Left ventricle myocardium inferior (tissue), 1 donor: ENCODE measurements at regions not wholly inside any gene's neighbourhood (a gene's known extent, or its start where the extent isn't known, plus 50 kb on each side); places are given as distances from the start of the nearest gene placed in this dataset.

Experiments used
- DNase-seq: peaks from one replicate; pipeline ENCODE4 v3.0.0-alpha.2; 2020
- H3K27ac ChIP-seq: fragments of 200-600 bp; replicated peaks from 2 replicates; pipeline ENCODE4 v1.8.0; 2021
- H3K27me3 ChIP-seq: fragments of 200-600 bp; 2 replicates; pipeline ENCODE4 v1.8.0; 2021; ENCODE audit warnings: low read depth
- H3K36me3 ChIP-seq: fragments of 200-600 bp; 2 replicates; pipeline ENCODE4 v1.8.0; 2021
- H3K4me1 ChIP-seq: fragments of 200-600 bp; 2 replicates; pipeline ENCODE4 v1.8.0; 2021
- H3K4me3 ChIP-seq: fragments of 200-600 bp; 2 replicates; pipeline ENCODE4 v1.8.0; 2021; ENCODE audit warnings: mild to moderate bottlenecking, moderate library complexity
- H3K9me3 ChIP-seq: fragments of 200-600 bp; replicated peaks from 2 replicates; pipeline ENCODE4 v1.8.0; 2021
- CTCF ChIP-seq: fragments of 200-600 bp; IDR thresholded peaks from 2 replicates; pipeline ENCODE4 v1.8.0; 2021; ENCODE audit warnings: antibody characterized with exemption, mild to moderate bottlenecking, borderline replicate concordance
- intact Hi-C: fragments of 100-400 bp; cut with micrococcal nuclease; formaldehyde crosslinking; loops from one replicate; pipeline ENCODE4 v1.11.0; 2022
- donor health status: DM: no; HTN: yes; CAD: no; lungs with severe emphysema.

DNA sequence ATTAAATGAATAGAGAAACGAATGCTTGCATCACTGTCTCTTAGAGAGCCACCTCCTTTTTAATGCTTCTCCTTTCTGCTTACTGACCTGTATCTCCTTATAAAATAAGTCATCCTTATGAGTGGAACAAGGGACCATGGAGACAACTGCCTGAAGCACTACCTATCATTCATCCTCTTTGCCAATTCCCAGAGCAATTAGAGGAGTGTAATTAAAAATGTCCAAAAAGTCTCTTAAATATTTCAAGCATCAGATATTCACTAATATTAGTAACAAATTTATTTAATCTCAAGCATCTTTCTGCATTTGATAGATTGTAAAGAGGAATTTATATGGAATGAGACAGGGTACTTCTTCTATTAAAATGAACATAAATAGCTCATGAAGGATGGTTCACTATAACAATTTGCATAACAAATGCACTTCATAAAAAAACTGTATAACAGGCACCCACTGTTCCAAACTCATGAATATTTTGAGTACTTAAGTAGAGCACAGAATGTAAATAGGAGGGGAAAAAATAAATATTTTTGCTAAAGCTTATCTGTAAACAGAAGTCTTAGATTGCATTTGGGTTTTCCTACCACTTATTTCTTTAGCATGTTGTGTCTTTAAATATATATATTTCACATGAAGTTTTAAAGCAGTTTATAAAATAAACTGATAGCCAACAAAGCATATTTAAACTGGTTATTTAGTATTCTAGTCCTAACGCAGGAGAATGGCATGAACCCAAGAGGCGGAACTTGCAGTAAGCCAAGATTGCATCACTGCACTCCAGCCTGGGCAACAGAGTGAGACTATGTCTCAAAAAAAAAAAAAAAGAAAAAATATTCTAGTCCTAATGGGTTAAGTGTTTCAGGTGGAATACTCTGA lies 269.3 kb downstream of the TBL1XR1 start:
- H3K4me1 ChIP-seq: no peaks in the 10 kb centered on the region
- no peak for TF ChIP-seq CTCF
- H3K36me3 ChIP-seq: no peaks in the 10 kb centered on the region
- no peak overlapping the region for H3K4me3 ChIP-seq
- H3K27me3 ChIP-seq: no peaks in the 10 kb centered on the region
- no peaks in the 10 kb centered on the region for H3K9me3 ChIP-seq
- no peak for DNase-seq
- intact Hi-C loops: no loop called here
- H3K27ac ChIP-seq: no peak overlapping the region

GRCh38 chr3:176927280-176927679 lies 270.0 kb downstream of the TBL1XR1 start:
- no peak for TF ChIP-seq CTCF
- H3K36me3 ChIP-seq: no peaks in the 10 kb centered on the region
- H3K9me3 ChIP-seq: no peaks in the 10 kb centered on the region
- no peak for DNase-seq
- H3K4me1 ChIP-seq: no peaks in the 10 kb centered on the region
- H3K27ac ChIP-seq: no peak overlapping the region
- H3K4me3 ChIP-seq: no peak overlapping the region
- H3K27me3 ChIP-seq: no peaks in the 10 kb centered on the region
- intact Hi-C loops: no loop called here

DNA sequence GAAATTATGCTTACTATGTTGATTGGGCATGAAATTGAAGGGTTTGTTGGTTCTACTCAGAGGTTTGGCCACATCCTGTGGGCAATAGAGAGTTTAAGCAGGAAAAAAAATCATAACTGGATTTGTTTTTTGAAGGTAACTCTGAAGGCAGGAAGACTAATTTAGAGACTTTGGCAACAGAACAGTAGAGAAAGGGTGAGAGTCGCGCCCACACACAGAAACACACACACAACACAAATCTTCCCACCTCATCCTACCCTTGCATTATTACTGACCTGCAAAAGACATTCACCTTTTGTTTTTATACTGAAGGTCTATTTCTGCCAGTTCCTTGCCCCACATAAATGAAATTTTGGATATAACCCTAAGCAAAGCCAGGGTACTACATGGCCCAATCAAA lies 270.6 kb downstream of the TBL1XR1 start:
- Histone ChIP-seq H3K4me1 (no peaks in the 10 kb centered on the region), H3K27ac (no peak overlapping the region), H3K4me3 (no peak overlapping the region), H3K27me3 (no peaks in the 10 kb centered on the region), H3K9me3 (no peaks in the 10 kb centered on the region), H3K36me3 (no peaks in the 10 kb centered on the region)
- intact Hi-C loops: no loop called here
- DNase-seq: no peak
- TF ChIP-seq CTCF: no peak

- no peak for TF ChIP-seq CTCF
- no peak overlapping the region for H3K27ac ChIP-seq
- no peaks in the 10 kb centered on the region for H3K36me3 ChIP-seq
- no peaks in the 10 kb centered on the region for H3K27me3 ChIP-seq
- H3K9me3 ChIP-seq: no peaks in the 10 kb centered on the region
- H3K4me1 ChIP-seq: no peaks in the 10 kb centered on the region
- no peak overlapping the region for H3K4me3 ChIP-seq
- DNase-seq: no peak
- intact Hi-C loops: no loop called here
These were observed 271.2 kb downstream of the TBL1XR1 start for GRCh38 chr3:176926034-176926433.

DNA sequence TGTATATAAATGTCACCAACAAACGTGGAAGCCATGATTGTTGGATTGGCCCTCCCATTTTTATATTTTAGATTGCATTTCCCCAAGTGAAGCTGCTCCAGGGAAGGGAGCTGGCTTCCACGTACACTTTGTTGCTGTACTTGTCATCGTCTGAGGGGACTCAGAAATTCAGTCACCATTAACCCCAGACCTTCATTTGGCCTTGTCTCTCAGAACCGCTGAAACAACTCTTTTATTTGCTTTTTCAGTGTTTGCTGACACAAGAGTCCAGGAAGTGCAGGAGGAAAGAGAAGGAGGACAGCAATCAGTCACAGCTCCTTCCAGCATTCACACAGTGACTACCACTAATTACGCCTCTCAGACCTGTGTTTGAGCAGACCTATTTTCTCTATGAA lies 276.5 kb downstream of the TBL1XR1 start:
- TF ChIP-seq CTCF: no peak
- Histone ChIP-seq H3K9me3 (no peaks in the 10 kb centered on the region), H3K27me3 (no peaks in the 10 kb centered on the region), H3K27ac (no peak overlapping the region), H3K4me3 (no peak overlapping the region), H3K36me3 (no peaks in the 10 kb centered on the region), H3K4me1 (no peaks in the 10 kb centered on the region)
- DNase-seq: no peak
- intact Hi-C loops: no loop called here
